ENCODE measurements at regions not wholly inside any gene's neighbourhood (a gene's known extent, or its start where the extent isn't known, plus 50 kb on each side); places are given as distances from the start of the nearest gene placed in this dataset.

DNA sequence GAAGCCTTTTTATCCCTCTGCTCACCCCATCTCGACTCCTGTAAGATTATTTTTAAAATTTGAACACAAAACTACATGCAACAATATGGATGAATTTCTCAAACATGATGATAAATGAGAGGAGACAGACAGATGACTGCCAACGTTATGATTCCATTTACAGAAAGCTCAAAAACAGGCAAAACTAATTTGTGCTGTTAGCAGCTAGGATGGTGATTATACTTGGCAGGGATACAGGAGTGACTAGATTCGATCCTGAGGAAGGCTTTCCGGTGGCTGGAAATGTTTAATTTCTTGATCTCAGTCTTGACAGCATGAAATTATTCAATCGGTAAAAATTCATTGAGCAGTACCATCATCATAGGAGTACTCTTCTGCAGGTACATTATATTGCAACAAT lies 163.4 kb upstream of the SH3BP4 start:
- Histone ChIP-seq H4K5ac (ENCODE audit: low read length) (no peak overlapping the region), H3K27me3 (ENCODE audit: insufficient read depth, low read length, poor library complexity) (no peaks in the 10 kb centered on the region), H3K79me2 (ENCODE audit: control insufficient read depth, insufficient read depth, low read length) (no peaks in the 10 kb centered on the region), H3K4ac (ENCODE audit: low read depth, low read length) (no peak overlapping the region), H3K79me1 (ENCODE audit: low read length) (no peaks in the 10 kb centered on the region), H3K18ac (ENCODE audit: low read length) (no peak overlapping the region), H2BK120ac (ENCODE audit: low read depth, low read length) (no peak overlapping the region), H4K8ac (ENCODE audit: low read depth, low read length) (no peak overlapping the region), H3K36me3 (ENCODE audit: control insufficient read depth, insufficient read depth, low read length) (no peaks in the 10 kb centered on the region), H3K4me1 (ENCODE audit: control insufficient read depth, low read depth, low read length) (no peaks in the 10 kb centered on the region), H3K23ac (ENCODE audit: low read length) (no peak overlapping the region), H2BK15ac (replicated peaks; ENCODE audit: low read depth) (no peak overlapping the region), H2BK5ac (ENCODE audit: low read length) (no peak overlapping the region), H3K9ac (ENCODE audit: low read length) (no peak overlapping the region), H3K27ac (ENCODE audit: low read depth, low read length) (no peak overlapping the region), H2AK5ac (ENCODE audit: low read length) (no peak overlapping the region), H3K56ac (ENCODE audit: low read length) (no peak overlapping the region), H3K4me2 (ENCODE audit: low read length) (no peak overlapping the region), H3K4me3 (ENCODE audit: low read length) (no peak overlapping the region)
- DNase-seq, result no peak
- no CpG with 5 or more reads among the region's 5 CpGs for WGBS (ENCODE audit: extremely low coverage, insufficient coverage, low lambda C conversion rate)

DNA sequence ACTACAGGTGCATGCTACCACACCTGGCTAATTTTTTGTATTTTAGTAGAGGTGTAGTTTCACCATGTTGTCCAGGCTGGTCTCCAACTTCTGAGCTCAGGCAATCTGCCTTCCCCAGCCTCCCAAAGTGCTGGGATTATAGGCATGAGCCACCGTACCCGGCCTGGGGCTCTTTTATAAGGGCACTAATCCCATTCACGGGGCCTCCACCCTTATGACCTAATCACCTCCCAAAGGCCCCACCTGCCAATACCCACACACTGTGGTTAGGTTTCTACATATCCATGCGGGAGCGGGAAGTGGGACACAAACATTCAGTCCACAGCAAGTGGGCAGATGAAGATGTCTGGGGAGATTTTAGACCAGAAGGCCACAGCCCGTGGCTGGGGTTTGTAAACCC lies 164.7 kb upstream of the SH3BP4 start:
- DNase-seq, result no peak
- Histone ChIP-seq H3K18ac (ENCODE audit: low read length) (no peak overlapping the region), H3K79me1 (ENCODE audit: low read length) (no peaks in the 10 kb centered on the region), H2BK5ac (ENCODE audit: low read length) (no peak overlapping the region), H4K5ac (ENCODE audit: low read length) (no peak overlapping the region), H3K4me3 (ENCODE audit: low read length) (no peak overlapping the region), H3K9ac (ENCODE audit: low read length) (no peak overlapping the region), H3K56ac (ENCODE audit: low read length) (no peak overlapping the region), H2BK120ac (ENCODE audit: low read depth, low read length) (no peak overlapping the region), H3K79me2 (ENCODE audit: control insufficient read depth, insufficient read depth, low read length) (no peaks in the 10 kb centered on the region), H3K27ac (ENCODE audit: low read depth, low read length) (no peak overlapping the region), H3K4me1 (ENCODE audit: control insufficient read depth, low read depth, low read length) (no peaks in the 10 kb centered on the region), H3K36me3 (ENCODE audit: control insufficient read depth, insufficient read depth, low read length) (no peaks in the 10 kb centered on the region), H3K4me2 (ENCODE audit: low read length) (no peak overlapping the region), H4K8ac (ENCODE audit: low read depth, low read length) (no peak overlapping the region), H3K23ac (ENCODE audit: low read length) (no peak overlapping the region), H3K4ac (ENCODE audit: low read depth, low read length) (no peak overlapping the region), H2BK15ac (replicated peaks; ENCODE audit: low read depth) (no peak overlapping the region), H2AK5ac (ENCODE audit: low read length) (no peak overlapping the region), H3K27me3 (ENCODE audit: insufficient read depth, low read length, poor library complexity) (no peaks in the 10 kb centered on the region)
- WGBS (ENCODE audit: extremely low coverage, insufficient coverage, low lambda C conversion rate), result no CpG with 5 or more reads among the region's 6 CpGs

DNA sequence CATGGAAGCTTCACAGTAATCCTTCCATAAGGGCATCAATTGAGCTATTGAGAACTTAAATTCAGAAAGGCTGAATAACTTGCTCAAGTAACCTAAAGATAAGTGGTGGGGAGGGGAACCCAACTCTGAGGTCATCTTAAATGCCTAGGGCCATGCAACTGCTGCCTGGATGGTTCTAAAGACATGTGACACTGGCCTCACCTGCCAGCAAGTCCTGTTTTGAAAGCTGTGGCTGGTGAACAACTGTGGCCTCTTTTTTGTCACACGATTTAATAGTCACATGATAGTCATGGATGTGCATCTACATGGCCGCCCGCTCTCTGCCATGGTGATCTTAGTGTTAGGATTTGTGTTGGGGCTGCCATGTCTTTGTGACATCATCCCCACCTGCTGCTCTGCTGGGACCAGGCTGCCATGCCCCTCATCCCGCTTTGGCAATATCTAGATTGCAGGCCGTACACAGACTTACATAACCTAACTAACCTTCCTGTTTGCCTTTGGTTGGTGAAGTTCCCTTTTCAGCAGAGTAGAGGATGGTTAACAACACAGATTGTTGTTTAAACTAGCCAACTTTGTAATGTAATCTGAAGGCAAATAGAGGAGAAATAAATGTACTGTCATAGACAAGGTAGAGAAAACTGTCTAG lies 177.9 kb upstream of the SH3BP4 start:
- Histone ChIP-seq H2AK5ac (ENCODE audit: low read length) (no peak overlapping the region), H3K4me2 (ENCODE audit: low read length) (no peak overlapping the region), H2BK5ac (ENCODE audit: low read length) (no peak overlapping the region), H3K9ac (ENCODE audit: low read length) (no peak overlapping the region), H3K27ac (ENCODE audit: low read depth, low read length) (no peak overlapping the region), H4K5ac (ENCODE audit: low read length) (no peak overlapping the region), H3K36me3 (ENCODE audit: control insufficient read depth, insufficient read depth, low read length) (no peaks in the 10 kb centered on the region), H2BK120ac (ENCODE audit: low read depth, low read length) (no peak overlapping the region), H3K56ac (ENCODE audit: low read length) (no peak overlapping the region), H2BK15ac (replicated peaks; ENCODE audit: low read depth) (no peak overlapping the region), H3K79me2 (ENCODE audit: control insufficient read depth, insufficient read depth, low read length) (no peaks in the 10 kb centered on the region), H3K4me3 (ENCODE audit: low read length) (no peak overlapping the region), H4K8ac (ENCODE audit: low read depth, low read length) (no peak overlapping the region), H3K18ac (ENCODE audit: low read length) (no peak overlapping the region), H3K23ac (ENCODE audit: low read length) (peak overlapping the region; percentile 45), H3K27me3 (ENCODE audit: insufficient read depth, low read length, poor library complexity) (no peaks in the 10 kb centered on the region), H3K4ac (ENCODE audit: low read depth, low read length) (no peak overlapping the region), H3K4me1 (ENCODE audit: control insufficient read depth, low read depth, low read length) (peaks cover 14% of the 10 kb centered on the region), H3K79me1 (ENCODE audit: low read length) (no peaks in the 10 kb centered on the region)
- WGBS (ENCODE audit: extremely low coverage, insufficient coverage, low lambda C conversion rate), result no CpG with 5 or more reads among the region's 5 CpGs
- DNase-seq, result no peak

DNA sequence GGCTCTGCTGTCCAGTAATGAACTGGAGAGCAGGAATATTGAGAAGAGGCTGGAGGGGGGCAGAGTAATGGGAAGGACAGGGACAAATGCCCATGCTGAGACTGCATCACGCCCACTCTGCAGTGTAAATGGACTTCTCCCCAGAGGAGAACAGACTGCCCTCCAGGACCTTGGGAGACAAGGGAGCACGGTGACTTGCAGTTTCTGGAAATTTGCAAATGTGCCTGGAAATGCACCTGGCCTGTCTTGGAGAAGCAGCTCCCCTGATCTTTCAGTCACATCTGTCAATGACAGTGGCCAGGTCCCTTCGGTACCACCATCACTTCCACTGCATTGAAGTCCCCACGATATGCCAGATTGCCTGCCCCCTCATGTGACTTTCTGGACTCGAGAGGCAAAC lies 178.7 kb upstream of the SH3BP4 start:
- Histone ChIP-seq H3K56ac (ENCODE audit: low read length) (peak overlapping the region; percentile 30), H3K79me2 (ENCODE audit: control insufficient read depth, insufficient read depth, low read length) (no peaks in the 10 kb centered on the region), H3K27ac (ENCODE audit: low read depth, low read length) (no peak overlapping the region), H4K5ac (ENCODE audit: low read length) (no peak overlapping the region), H3K9ac (ENCODE audit: low read length) (no peak overlapping the region), H2BK15ac (replicated peaks; ENCODE audit: low read depth) (no peak overlapping the region), H3K36me3 (ENCODE audit: control insufficient read depth, insufficient read depth, low read length) (no peaks in the 10 kb centered on the region), H4K8ac (ENCODE audit: low read depth, low read length) (no peak overlapping the region), H3K23ac (ENCODE audit: low read length) (peak overlapping the region; percentile 45), H3K4me1 (ENCODE audit: control insufficient read depth, low read depth, low read length) (peaks cover 14% of the 10 kb centered on the region), H3K4ac (ENCODE audit: low read depth, low read length) (peak overlapping the region; percentile 20), H3K4me3 (ENCODE audit: low read length) (no peak overlapping the region), H2BK120ac (ENCODE audit: low read depth, low read length) (no peak overlapping the region), H3K27me3 (ENCODE audit: insufficient read depth, low read length, poor library complexity) (no peaks in the 10 kb centered on the region), H2AK5ac (ENCODE audit: low read length) (no peak overlapping the region), H3K18ac (ENCODE audit: low read length) (no peak overlapping the region), H2BK5ac (ENCODE audit: low read length) (no peak overlapping the region), H3K4me2 (ENCODE audit: low read length) (no peak overlapping the region), H3K79me1 (ENCODE audit: low read length) (no peaks in the 10 kb centered on the region)
- WGBS (ENCODE audit: extremely low coverage, insufficient coverage, low lambda C conversion rate), result no CpG with 5 or more reads among the region's 5 CpGs
- no peak for DNase-seq

DNA sequence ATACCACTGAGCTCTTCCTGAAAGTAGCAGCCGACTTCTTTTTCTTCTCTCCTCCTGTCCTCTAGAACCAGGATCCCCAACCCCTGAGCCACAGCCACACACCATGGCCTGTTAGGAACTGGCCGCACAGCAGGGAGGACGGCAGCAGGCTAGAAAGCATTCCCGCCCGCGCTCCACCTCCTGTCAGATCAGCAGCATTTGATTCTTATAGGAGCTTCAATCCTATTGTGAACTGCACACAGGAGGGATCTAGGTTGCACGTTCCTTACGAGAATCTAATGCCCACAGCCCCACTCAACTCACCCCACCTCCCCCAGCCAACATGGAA lies 179.1 kb upstream of the SH3BP4 start:
- Histone ChIP-seq H3K27ac (ENCODE audit: low read depth, low read length) (no peak overlapping the region), H3K23ac (ENCODE audit: low read length) (no peak overlapping the region), H3K18ac (ENCODE audit: low read length) (no peak overlapping the region), H3K36me3 (ENCODE audit: control insufficient read depth, insufficient read depth, low read length) (no peaks in the 10 kb centered on the region), H2BK120ac (ENCODE audit: low read depth, low read length) (no peak overlapping the region), H3K79me2 (ENCODE audit: control insufficient read depth, insufficient read depth, low read length) (no peaks in the 10 kb centered on the region), H3K56ac (ENCODE audit: low read length) (no peak overlapping the region), H3K9ac (ENCODE audit: low read length) (no peak overlapping the region), H2AK5ac (ENCODE audit: low read length) (no peak overlapping the region), H3K79me1 (ENCODE audit: low read length) (no peaks in the 10 kb centered on the region), H3K27me3 (ENCODE audit: insufficient read depth, low read length, poor library complexity) (no peaks in the 10 kb centered on the region), H3K4me1 (ENCODE audit: control insufficient read depth, low read depth, low read length) (peaks cover 14% of the 10 kb centered on the region), H3K4me3 (ENCODE audit: low read length) (no peak overlapping the region), H3K4me2 (ENCODE audit: low read length) (no peak overlapping the region), H2BK15ac (replicated peaks; ENCODE audit: low read depth) (no peak overlapping the region), H3K4ac (ENCODE audit: low read depth, low read length) (no peak overlapping the region), H4K8ac (ENCODE audit: low read depth, low read length) (no peak overlapping the region), H2BK5ac (ENCODE audit: low read length) (no peak overlapping the region), H4K5ac (ENCODE audit: low read length) (no peak overlapping the region)
- WGBS (ENCODE audit: extremely low coverage, insufficient coverage, low lambda C conversion rate), result no CpG with 5 or more reads among the region's 8 CpGs
- no peak for DNase-seq

All from mesendoderm (in vitro differentiated cells).